VCaP (cell line): ENCODE measurements at regions not wholly inside any gene's neighbourhood (a gene's known extent, or its start where the extent isn't known, plus 50 kb on each side); places are given as distances from the start of the nearest gene placed in this dataset.

Experiments used
- H3K27ac ChIP-seq: fragments of 450-650 bp; 2 replicates; pipeline ENCODE4 v1.5.1; 2017
- CTCF ChIP-seq: fragments of 450-650 bp; conservative IDR thresholded peaks from 2 replicates; pipeline ENCODE4 v1.5.1; 2017; ENCODE audit warnings: mild to moderate bottlenecking, moderate library complexity

GRCh38 chr18:30705943-30706342 is 336.6 kb downstream of the DSC3 start:
- no peak overlapping the region for H3K27ac ChIP-seq

GRCh38 chr18:30698571-30698970 is 344.0 kb downstream of the DSC3 start:
- no peak overlapping the region for H3K27ac ChIP-seq
- TF ChIP-seq CTCF, result no peak

More at GRCh38 chr18:30705943-30706342, 336.6 kb downstream of the DSC3 start:
- no peak for TF ChIP-seq CTCF

GRCh38 chr18:30696201-30696600 is 346.3 kb downstream of the DSC3 start:
- TF ChIP-seq CTCF, result no peak
- no peak overlapping the region for H3K27ac ChIP-seq

- no peak for TF ChIP-seq CTCF
Measured at GRCh38 chr18:30694773-30695172, 347.8 kb downstream of the DSC3 start.

GRCh38 chr18:30689216-30689615 is 353.3 kb downstream of the DSC3 start:
- H3K27ac ChIP-seq, result no peak overlapping the region
- TF ChIP-seq CTCF, result no peak

More at GRCh38 chr18:30694773-30695172, 347.8 kb downstream of the DSC3 start:
- H3K27ac ChIP-seq, result no peak overlapping the region

- no peak overlapping the region for H3K27ac ChIP-seq
- TF ChIP-seq CTCF, result no peak
Measured at GRCh38 chr18:30687501-30687900, 355.0 kb downstream of the DSC3 start.

GRCh38 chr18:30684825-30685481 is 357.6 kb downstream of the DSC3 start:
- H3K27ac ChIP-seq, result no peak overlapping the region
- no peak for TF ChIP-seq CTCF
